Activated naive CD8-positive, alpha-beta T cell treated with anti-CD3 and anti-CD28 coated beads, Interleukin-2, amount 50 U/mL, for 16 hours (primary cell): ENCODE measurements at regions not wholly inside any gene's neighbourhood (a gene's known extent, or its start where the extent isn't known, plus 50 kb on each side); places are given as distances from the start of the nearest gene placed in this dataset.

Experiments
- DNase-seq: peaks from one replicate; pipeline ENCODE4 v3.0.0-alpha.2; 2020; ENCODE audit warnings: low read depth, low spot score

DNA sequence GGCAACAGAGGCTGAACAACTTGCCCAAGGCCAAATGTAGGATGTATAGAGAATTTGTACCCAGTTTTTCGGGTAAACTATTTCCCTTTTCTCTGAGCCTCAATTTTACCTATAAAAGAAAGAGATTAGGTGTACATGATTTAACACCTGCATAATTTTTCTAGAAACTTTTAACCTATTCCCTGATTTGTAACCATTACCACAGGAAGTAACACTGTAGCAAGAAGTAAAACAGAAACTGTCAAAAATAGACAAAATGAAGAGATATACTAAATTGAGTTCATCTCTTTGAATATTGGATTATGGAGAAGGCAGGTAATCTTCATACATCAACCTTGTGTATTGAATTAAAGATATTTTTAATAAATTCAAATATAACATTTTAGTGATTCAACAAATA is 136.2 kb downstream of the ZC3H11B start:
- no peak for DNase-seq

DNA sequence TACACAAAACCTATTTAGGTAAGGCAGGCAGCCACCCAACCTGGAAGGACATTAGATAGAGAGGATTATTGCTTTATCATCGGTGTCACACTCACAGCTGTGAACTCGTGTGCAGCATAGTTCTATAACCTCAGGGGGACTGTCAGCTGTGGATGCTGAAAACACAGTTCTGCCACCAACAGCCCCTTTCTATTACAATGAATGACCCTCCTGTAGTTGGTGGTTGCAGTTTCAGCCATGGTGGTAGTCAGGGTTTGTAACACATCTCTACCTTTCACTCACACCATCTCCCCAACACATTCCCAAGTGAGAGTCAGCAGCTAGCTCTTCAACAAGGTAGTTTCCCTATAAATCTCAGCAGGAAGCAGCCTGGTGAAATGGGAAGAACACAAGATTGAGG is 136.8 kb downstream of the ZC3H11B start:
- DNase-seq = no peak

- DNase-seq = no peak
Measured at GRCh38 chr1:219472596-219472995, 140.3 kb downstream of the ZC3H11B start.

GRCh38 chr1:219467524-219467923 is 145.4 kb downstream of the ZC3H11B start:
- no peak for DNase-seq

DNA sequence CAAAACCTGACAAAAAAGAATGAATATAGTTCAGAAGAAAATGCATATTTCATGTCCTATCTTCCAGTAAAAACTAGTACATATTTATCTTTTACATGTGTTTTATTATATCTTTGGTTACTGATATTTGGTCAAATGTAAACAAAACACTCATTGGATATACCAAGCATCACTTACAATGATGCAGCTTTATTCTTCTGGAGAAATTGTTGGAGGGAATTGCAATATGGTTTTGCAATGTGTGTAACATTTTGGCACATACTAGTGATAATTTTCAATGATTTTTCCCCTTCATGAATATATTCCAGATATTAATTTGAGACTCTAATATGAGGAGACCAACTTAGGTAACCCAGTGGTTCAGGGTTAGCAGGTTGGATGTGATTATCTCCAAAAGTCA is 146.1 kb downstream of the ZC3H11B start:
- DNase-seq = no peak

DNA sequence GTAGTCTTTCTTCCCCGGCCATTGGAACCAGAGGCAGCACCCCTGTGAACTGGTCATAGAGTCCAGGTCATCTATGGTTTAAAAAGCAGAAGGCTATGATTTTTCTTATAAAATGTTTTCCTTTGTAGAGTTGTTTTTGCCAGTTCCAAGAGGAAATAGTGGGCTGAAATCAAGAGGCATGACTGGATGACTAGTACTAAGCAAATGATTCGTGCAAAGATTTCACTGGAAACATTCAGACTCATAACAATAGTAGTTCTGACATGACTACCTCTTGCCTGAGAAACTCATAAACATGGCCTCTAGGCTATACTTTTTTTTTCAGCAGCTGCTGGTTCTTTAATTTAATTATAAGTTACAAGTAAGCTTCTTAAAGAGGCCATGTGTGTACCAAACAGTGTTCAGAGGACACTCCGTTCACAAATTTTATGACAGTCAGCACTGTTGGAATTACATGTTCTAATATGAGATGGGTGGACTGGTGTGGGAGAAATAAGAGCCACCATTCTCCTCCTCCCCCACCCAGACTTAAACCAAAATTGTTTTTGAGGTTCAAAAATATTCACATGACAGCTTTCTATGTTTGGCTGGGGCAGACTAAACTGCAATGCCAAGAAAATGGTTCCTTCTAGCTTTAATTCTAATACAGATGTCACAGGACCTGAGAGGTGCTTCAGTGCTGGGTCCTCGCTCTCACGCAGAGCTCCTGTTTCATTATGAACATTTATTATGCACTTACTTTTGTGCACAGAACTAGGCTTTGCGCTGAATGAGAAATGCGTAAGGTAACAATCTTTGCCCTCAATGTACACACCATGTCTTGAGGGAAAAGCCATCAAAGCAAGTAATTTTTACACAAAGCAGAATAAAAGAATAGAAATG is 147.5 kb downstream of the ZC3H11B start:
- no peak for DNase-seq

DNA sequence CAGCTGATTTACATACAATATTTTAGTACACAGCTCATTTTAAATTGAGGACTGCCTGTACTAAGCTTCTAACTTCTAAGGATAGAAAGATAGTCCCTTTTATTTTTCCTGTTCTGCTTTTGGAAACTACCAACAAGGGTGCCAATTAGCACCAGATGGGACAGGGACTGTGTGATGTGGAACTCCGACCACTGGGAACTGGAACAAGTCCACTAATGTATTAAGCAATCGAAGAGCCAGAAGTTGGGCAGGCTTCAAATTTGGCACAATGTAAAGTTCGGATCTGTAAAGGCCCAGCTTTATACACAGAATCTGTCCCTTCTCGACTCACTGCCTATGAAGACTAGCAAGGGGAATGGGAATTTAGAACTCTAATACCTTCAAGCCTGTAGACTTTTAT is 149.3 kb downstream of the ZC3H11B start:
- no peak for DNase-seq

DNA sequence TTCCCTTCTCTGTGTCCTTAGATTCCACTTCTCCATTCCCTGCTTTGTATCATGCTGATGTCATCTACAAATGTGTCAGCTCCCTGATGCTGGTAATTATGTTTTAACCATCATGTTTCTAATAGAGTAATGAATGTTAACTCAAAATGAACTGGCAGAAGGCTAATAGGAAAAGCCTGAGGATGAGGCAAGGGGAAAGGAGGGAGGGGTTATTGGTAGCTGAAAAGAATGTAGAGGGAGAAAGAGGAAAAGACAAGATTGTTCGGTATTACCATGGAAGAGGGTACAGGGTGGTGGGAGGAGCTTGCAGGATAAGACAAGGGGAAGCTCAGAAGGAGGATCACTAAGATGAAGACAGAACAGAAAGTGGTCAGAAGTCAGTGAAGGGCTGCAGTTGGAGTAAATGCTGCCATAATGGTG is 150.9 kb downstream of the ZC3H11B start:
- no peak for DNase-seq

GRCh38 chr1:219460896-219461815 is 151.7 kb downstream of the ZC3H11B start:
- DNase-seq = no peak

DNA sequence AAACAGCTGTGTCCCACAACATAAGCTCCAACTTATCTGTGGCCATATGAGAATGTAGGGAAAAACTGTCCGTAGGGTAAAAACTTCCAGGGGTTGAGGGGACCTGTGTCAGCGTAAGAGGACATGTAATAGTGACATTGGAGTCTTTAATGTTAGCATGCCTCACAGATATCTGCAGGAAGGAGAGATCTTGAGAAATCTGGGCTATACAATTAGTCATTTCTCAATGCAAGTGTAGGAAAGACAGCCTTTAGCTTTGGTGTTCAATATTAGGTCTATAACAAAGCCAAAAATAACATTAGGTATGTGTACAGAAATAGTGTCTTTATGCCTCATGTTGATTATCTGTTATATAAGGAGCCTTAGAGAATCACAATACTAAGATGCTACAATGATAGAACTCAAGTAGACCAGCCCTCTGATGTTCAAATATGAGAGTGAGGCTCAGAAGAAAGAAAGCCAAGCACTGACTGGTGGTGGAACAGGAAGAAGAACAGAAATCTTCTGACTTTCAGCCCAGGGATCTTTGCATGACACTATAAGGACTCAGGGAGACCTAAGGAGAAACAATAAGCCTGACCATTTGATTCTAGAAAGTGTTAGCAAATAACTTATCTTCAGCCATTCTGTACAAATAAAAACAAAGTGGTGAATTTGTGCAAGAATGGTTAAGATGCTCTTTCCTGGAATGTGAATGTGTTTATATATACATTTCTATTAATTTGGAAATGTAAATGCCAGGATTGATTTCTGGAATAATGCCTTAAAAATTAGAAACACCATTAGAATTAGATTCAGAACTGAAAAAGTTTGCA is 152.6 kb downstream of the ZC3H11B start:
- no peak for DNase-seq

GRCh38 chr1:219459351-219460080 is 153.4 kb downstream of the ZC3H11B start:
- DNase-seq = no peak

GRCh38 chr1:219446288-219446687 is 166.6 kb downstream of the ZC3H11B start:
- no peak for DNase-seq

- no peak for DNase-seq
Measured at GRCh38 chr1:219445864-219446263, 167.0 kb downstream of the ZC3H11B start.

- no peak for DNase-seq
Measured at GRCh38 chr1:219444474-219444873, 168.4 kb downstream of the ZC3H11B start.

- DNase-seq = no peak
Measured at GRCh38 chr1:219443763-219444162, 169.1 kb downstream of the ZC3H11B start.

DNA sequence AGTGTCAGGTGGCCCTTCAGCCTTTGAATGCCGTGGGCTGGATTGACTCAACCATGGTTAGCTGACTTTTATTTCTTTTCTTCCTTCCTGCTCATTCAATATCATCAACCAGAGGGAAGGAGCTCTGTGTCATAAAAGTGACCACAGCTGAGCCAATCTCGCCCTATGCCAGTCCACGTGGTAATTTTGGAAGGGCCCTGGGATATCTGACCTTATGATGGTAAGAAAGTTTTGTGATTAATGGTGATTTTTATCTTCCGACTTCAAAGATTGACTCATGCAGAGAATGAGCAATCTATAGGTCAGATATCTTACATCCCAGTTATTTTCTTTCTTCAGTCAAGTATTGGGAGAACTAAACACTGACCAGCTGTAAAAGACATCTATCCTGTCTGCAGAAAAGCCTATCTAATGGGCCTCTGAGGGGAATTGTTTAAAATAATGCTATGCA is 170.3 kb downstream of the ZC3H11B start:
- no peak for DNase-seq

GRCh38 chr1:219441884-219442283 is 171.0 kb downstream of the ZC3H11B start:
- no peak for DNase-seq

- DNase-seq = no peak
Measured at GRCh38 chr1:219439376-219439775, 173.5 kb downstream of the ZC3H11B start.

DNA sequence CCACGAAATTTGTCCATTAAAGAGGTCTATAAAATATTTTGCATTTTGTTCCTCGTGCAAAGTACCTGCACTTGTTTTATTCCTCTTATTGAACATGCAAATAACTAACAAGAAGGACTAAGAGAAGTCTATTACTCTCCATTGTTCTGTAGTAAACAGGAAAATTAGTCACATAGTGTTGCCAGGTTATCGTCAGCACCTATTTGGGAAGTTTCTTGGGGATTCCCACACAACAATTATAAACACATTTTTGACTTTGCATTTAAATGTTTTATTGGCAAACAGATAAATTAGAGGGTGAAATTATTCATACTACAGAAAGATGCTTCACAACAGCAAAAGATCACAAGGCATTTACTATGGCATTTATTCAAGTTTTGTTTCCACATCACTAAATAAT is 174.5 kb downstream of the ZC3H11B start:
- DNase-seq = no peak

- DNase-seq = no peak
Measured at GRCh38 chr1:219434923-219435297, 178.0 kb downstream of the ZC3H11B start.
